HG03460 (cell line): ENCODE measurements at regions not wholly inside any gene's neighbourhood (a gene's known extent, or its start where the extent isn't known, plus 50 kb on each side); places are given as distances from the start of the nearest gene placed in this dataset.

Experiments used
- ATAC-seq: cut with Tn5 transposase; IDR thresholded peaks from one replicate; pipeline ENCODE4 v1.9.1; 2021; ENCODE audit not compliant: unreplicated experiment

- no peak for ATAC-seq
Measured at GRCh38 chr16:16869746-16870145, 490.8 kb downstream of the NPIPA7 start.

- no peak for ATAC-seq
Measured at GRCh38 chr16:16871196-16871595, 492.3 kb downstream of the NPIPA7 start.

- no peak for ATAC-seq
Measured at GRCh38 chr16:16877061-16877460, 498.1 kb downstream of the NPIPA7 start.

GRCh38 chr16:16879567-16880251 lies 500.8 kb downstream of the NPIPA7 start:
- no peak for ATAC-seq

- ATAC-seq, result no peak
Measured at GRCh38 chr16:16881814-16882213, 502.9 kb downstream of the NPIPA7 start.

- ATAC-seq, result no peak
Measured at GRCh38 chr16:16882766-16883165, 503.8 kb downstream of the NPIPA7 start.

DNA sequence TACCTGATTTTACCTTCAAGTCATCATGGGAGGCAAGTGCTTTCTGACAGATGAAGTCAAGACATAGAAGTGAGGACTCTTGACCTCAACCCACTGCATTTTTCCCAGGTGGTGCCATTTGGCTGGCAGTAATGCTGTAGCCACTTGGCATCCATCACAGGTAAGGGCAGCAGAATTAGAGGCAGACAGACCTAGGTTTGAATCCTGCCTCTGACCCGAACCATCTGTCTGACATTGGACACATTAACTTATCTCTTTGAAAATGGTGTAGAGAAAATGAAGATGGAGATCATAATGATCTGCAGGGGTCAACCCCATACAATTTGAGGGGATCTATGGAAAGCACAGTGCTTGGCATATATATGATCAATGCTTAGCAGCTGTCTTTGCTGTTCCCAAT lies 505.5 kb downstream of the NPIPA7 start:
- ATAC-seq, result no peak

GRCh38 chr16:16887193-16887592 lies 508.3 kb downstream of the NPIPA7 start:
- ATAC-seq, result no peak

- ATAC-seq, result no peak
Measured at GRCh38 chr16:16890964-16891363, 512.0 kb downstream of the NPIPA7 start.

- ATAC-seq, result no peak
Measured at GRCh38 chr16:16904601-16905000, 525.7 kb downstream of the NPIPA7 start.

- no peak for ATAC-seq
Measured at GRCh38 chr16:16905850-16906249, 526.9 kb downstream of the NPIPA7 start.

DNA sequence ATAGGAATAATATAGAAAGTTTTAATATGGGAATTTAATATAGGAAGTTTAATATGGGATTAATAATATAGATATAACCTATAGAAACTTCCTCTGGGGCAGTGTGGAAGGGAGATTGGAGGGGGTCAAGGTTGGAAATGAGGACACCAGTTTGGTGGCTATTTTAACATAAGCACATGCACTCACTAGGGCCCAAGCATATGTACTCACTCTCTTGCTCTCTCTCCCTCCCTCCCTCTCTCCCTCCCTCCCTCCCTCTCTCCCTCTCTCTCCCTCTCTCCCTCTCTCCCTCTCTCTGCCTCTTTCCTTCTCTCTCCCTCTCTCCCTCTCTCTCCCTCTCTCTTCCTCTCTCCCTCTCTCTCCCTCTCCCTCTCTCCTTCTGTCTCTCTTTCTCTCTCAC lies 528.1 kb downstream of the NPIPA7 start:
- ATAC-seq, result no peak

DNA sequence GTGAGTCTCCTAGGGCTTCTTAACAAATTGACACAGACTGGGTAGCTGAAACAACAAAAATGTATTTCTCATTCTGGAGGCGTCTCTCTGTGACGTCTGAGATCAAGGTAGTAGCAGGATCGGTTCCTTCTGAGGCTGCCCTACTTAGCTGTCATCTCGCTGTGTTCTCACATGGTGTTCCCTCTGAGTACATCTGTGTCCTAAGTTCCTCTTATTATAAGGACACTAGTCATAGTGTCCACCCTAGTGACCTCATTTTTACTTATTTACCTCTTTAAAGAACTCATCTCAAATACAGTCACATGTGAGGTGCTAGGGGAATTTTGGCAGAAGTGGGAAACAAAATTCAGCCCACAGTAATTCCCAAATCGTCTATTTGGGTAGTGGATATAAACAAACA lies 529.1 kb downstream of the NPIPA7 start:
- ATAC-seq, result no peak

GRCh38 chr16:16909126-16909525 lies 530.2 kb downstream of the NPIPA7 start:
- no peak for ATAC-seq

- no peak for ATAC-seq
Measured at GRCh38 chr16:16910666-16911065, 531.7 kb downstream of the NPIPA7 start.

DNA sequence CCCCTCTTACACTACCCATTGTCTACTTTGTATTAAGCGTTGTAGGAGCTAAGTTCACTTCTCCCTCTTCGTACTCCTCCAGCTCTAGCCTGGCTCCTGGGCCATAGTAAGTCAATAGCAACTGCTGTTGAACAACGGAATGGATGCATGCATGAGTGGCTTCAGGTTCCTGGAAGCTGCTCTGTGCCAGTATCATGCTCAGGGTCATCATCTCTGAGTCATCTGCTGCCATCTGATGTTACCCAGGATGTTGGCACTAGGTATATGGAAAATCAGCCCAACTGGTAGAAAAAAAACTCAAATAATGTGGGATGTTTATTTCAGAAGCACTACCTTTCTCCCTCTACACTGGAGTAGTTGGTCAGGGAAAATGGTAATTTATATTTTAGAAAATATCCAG lies 536.8 kb downstream of the NPIPA7 start:
- ATAC-seq, result no peak

DNA sequence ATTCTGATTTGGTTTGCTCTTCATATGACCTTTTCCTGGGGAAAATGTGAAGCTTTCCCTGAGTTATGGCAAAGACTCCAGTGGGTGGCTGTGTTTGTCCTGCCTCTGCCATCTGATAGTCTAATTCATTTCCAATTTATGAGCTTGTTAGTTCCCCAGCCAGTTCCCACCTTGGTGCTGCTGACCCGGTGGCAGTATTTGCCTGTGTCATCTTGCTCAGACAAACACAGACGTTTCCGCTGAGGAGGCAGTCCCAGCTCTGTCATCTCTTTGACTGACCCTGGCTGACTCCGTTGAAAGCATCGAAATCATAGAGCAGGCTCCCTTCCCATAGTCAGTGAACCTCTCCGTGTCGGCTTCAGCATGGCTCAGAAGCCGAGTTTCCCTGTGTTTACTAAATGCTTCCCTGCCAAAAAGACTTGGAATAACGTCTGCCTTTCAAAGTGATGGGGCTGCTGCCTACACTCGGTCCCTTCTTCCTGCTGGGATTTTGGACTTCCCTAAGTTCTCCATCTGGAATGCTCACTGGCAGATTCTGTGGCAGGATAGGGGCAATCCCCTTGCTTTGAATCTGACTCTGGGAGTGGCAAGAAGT lies 538.3 kb downstream of the NPIPA7 start:
- ATAC-seq, result no peak

DNA sequence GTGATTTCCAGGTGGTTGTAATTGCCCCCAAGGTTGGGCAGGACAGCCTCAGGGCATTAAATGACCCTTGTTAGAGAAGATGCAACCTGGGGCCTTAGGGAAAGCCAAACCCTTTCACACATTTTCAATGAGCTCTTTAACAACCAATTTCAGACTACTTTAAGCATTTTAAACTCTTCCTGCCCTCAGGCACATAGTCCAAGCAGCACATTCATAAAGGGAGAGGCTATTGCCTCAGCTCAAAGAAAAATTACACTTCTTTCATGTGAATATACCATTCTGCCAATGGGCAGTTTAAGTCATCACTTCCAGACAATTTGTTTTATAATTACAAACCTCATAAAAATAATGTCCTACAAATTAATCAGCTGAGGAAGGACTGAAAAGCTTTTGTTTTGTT lies 544.5 kb downstream of the NPIPA7 start:
- ATAC-seq, result no peak

DNA sequence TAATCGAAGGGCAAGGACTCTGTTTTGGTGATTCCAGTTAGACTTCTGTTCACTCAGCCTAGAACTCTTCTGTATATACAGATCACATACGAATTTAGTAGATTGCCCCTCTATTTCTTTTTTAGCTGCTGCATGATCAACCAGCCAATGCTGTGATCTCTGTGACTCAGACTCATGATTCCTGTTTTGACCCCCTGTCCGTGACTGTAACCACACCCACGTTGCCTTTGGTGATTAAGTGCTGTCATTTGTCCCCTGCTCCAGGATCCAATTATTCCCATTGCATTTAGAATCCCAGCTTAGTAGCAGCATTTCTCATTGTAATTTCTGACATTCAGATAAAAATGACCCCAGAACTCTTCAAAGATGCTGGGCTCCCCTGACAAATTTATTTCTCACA lies 545.7 kb downstream of the NPIPA7 start:
- ATAC-seq, result no peak

DNA sequence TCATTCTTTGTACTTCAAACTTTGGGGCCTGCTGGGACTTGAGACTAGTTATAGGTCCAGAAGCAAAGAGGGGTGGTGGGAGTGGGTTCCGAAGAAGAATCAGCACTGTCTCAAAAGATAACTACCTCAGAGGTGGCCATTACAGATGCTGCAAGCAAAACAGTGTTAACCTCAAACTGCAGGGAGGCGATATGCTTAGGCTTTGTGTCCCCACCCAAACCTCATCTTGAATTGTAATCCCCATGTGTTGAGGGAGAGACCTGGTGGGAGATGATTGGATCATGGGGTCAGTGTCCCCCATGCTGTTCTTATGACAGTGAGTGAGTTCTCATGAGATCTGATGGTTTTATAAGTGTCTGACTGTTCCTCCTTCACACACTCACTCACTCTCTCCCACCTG lies 545.3 kb downstream of the XYLT1 start:
- ATAC-seq, result no peak

DNA sequence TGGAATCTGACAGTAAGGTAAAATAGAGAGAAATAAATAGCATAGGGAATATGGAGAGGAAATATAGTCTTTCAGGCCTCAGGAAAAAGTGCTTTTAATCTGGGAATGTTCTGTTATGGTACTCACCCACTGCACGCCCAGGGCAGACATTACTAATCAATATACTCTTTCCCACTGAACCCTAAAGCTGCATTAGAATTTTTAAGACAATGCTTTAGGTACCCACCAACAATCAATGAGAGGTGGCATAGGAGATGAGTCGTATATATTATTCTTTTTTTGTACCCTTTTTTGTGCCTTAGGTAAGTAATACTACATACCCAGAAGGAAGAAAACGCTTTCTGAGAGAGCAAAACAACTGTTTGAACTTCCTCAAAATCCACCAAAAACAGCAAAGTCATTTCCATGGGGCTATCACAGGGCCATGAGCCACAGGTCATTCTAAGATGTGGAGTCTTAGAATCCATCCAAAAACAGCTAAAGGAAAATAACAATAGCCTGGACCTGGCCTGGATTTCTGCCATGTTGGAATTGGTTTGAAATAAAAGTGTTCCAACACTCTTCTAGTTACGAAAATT lies 542.1 kb downstream of the XYLT1 start:
- no peak for ATAC-seq

DNA sequence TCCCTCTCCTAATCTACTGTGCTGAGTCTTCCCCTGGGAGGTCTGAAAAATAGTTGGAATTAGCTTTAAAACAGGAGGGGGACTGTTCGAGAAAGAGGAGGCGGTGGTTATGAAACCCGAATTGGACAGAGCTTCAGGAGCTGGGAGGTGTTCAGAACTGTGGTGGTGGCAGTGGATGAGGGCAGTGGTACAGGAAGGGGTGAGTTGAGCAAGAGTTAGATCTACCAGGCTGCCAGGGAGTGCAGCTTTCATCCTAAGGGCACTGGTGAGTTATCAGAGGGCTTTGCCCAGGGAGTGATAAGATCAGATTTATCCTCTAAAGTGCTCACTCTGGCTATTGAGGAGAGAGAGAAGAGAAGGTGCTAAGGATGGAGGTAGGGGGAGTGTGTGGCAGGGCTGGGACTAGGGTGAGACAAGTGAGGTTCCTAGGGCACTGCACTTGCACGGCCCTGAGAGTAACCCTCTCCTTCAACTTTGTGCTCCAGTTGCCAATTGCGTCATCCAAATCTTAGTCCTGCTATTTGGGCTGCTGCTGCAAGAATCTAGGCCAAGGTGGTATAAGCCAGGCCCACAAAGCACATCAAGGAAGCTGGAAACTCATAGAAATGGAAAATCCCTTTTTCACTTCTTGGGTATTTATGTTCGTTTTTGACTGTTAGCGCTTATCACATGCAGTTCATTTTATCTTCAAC lies 540.3 kb downstream of the XYLT1 start:
- ATAC-seq, result no peak
